ENCODE measurements at regions not wholly inside any gene's neighbourhood (a gene's known extent, or its start where the extent isn't known, plus 50 kb on each side); places are given as distances from the start of the nearest gene placed in this dataset.
"Not testable (repeated sequence)": the region's sequence is repeated elsewhere in the genome, so short reads cannot be mapped to it uniquely, and the experiment has no call there.

- no peak for DNase-seq (ENCODE audit: extremely low read depth in 1 of 2, low read depth in 1 of 2)
Observed at GRCh38 chr5:88092958-88093605, 175.6 kb downstream of the TMEM161B start.

- DNase-seq (ENCODE audit: extremely low read depth in 1 of 2, low read depth in 1 of 2), result no peak
Observed at GRCh38 chr5:88092358-88092757, 176.3 kb downstream of the TMEM161B start.

- DNase-seq (ENCODE audit: extremely low read depth in 1 of 2, low read depth in 1 of 2), result no peak
Observed at GRCh38 chr5:88090506-88090905, 178.1 kb downstream of the TMEM161B start.

GRCh38 chr5:88089719-88090390 lies 178.8 kb downstream of the TMEM161B start:
- DNase-seq (ENCODE audit: extremely low read depth in 1 of 2, low read depth in 1 of 2), result no peak

- DNase-seq (ENCODE audit: extremely low read depth in 1 of 2, low read depth in 1 of 2), result no peak
Observed at GRCh38 chr5:88085462-88085861, 183.2 kb downstream of the TMEM161B start.

- no peak for DNase-seq (ENCODE audit: extremely low read depth in 1 of 2, low read depth in 1 of 2)
Observed at GRCh38 chr5:88081877-88082276, 186.8 kb downstream of the TMEM161B start.

- no peak for DNase-seq (ENCODE audit: extremely low read depth in 1 of 2, low read depth in 1 of 2)
Observed at GRCh38 chr5:88063813-88064212, 204.8 kb downstream of the TMEM161B start.

GRCh38 chr5:88060194-88060593 lies 208.5 kb downstream of the TMEM161B start:
- DNase-seq (ENCODE audit: extremely low read depth in 1 of 2, low read depth in 1 of 2), result no peak

- DNase-seq (ENCODE audit: extremely low read depth in 1 of 2, low read depth in 1 of 2), result no peak
Observed at GRCh38 chr5:88058625-88059024, 210.0 kb downstream of the TMEM161B start.

GRCh38 chr5:88052468-88052867 lies 216.2 kb downstream of the TMEM161B start:
- not testable (repeated sequence) for DNase-seq (ENCODE audit: extremely low read depth in 1 of 2, low read depth in 1 of 2)

GRCh38 chr5:88051148-88051547 lies 217.5 kb downstream of the TMEM161B start:
- DNase-seq (ENCODE audit: extremely low read depth in 1 of 2, low read depth in 1 of 2), result no peak

GRCh38 chr5:88049737-88050136 lies 218.9 kb downstream of the TMEM161B start:
- DNase-seq (ENCODE audit: extremely low read depth in 1 of 2, low read depth in 1 of 2), result no peak

GRCh38 chr5:88049156-88049555 lies 219.5 kb downstream of the TMEM161B start:
- DNase-seq (ENCODE audit: extremely low read depth in 1 of 2, low read depth in 1 of 2), result no peak

GRCh38 chr5:88045931-88046461 lies 222.6 kb downstream of the TMEM161B start:
- no peak for DNase-seq (ENCODE audit: extremely low read depth in 1 of 2, low read depth in 1 of 2)

- no peak for DNase-seq (ENCODE audit: extremely low read depth in 1 of 2, low read depth in 1 of 2)
Observed at GRCh38 chr5:88045165-88045564, 223.5 kb downstream of the TMEM161B start.

GRCh38 chr5:88034520-88034919 lies 234.1 kb downstream of the TMEM161B start:
- no peak for DNase-seq (ENCODE audit: extremely low read depth in 1 of 2, low read depth in 1 of 2)

- DNase-seq (ENCODE audit: extremely low read depth in 1 of 2, low read depth in 1 of 2), result no peak
Observed at GRCh38 chr5:88033191-88033590, 235.5 kb downstream of the TMEM161B start.

GRCh38 chr5:88029011-88029410 lies 239.6 kb downstream of the TMEM161B start:
- DNase-seq (ENCODE audit: extremely low read depth in 1 of 2, low read depth in 1 of 2), result no peak

GRCh38 chr5:88021141-88021540 lies 247.5 kb downstream of the TMEM161B start:
- no peak for DNase-seq (ENCODE audit: extremely low read depth in 1 of 2, low read depth in 1 of 2)

- DNase-seq (ENCODE audit: extremely low read depth in 1 of 2, low read depth in 1 of 2), result not testable (repeated sequence)
Observed at GRCh38 chr5:88014984-88015383, 253.7 kb downstream of the TMEM161B start.

- no peak for DNase-seq (ENCODE audit: extremely low read depth in 1 of 2, low read depth in 1 of 2)
Observed at GRCh38 chr5:88000877-88001276, 267.8 kb downstream of the TMEM161B start.

- no peak for DNase-seq (ENCODE audit: extremely low read depth in 1 of 2, low read depth in 1 of 2)
Observed at GRCh38 chr5:87997662-87998061, 271.0 kb downstream of the TMEM161B start.
